BE2C (cell line): ENCODE measurements at regions not wholly inside any gene's neighbourhood (a gene's known extent, or its start where the extent isn't known, plus 50 kb on each side); places are given as distances from the start of the nearest gene placed in this dataset.

ENCODE experiments used
- DNase-seq: peaks from one replicate; pipeline ENCODE4 v3.0.0-alpha.2; 2020
- H3K27me3 ChIP-seq: fragments of 250-450 bp; sonication (Bioruptor Pico); 2 replicates; pipeline ENCODE4 v1.5.1; 2020; ENCODE audit warnings: mild to moderate bottlenecking
- H3K36me3 ChIP-seq: fragments of 250-450 bp; sonication (Bioruptor Pico); 2 replicates; pipeline ENCODE4 v1.5.1; 2020; ENCODE audit warnings: mild to moderate bottlenecking
- H3K4me1 ChIP-seq: fragments of 250-450 bp; sonication (Bioruptor Pico); 2 replicates; pipeline ENCODE4 v1.5.1; 2020
- H3K4me3 ChIP-seq: 2 replicates; pipeline ENCODE4 v1.5.1; 2011; ENCODE audit warnings: low read depth, low read length
- H3K9me3 ChIP-seq: fragments of 250-450 bp; sonication (Bioruptor Pico); 2 replicates; pipeline ENCODE4 v1.5.1; 2020
- CTCF ChIP-seq: IDR thresholded peaks from 2 replicates; pipeline ENCODE4 v1.5.1; 2012; ENCODE audit warnings: mild to moderate bottlenecking, low read depth, low read length

GRCh38 chr1:213605732-213606131 is 382.0 kb upstream of the PROX1 start:
- Histone ChIP-seq H3K4me1 (no peaks in the 10 kb centered on the region), H3K9me3 (no peaks in the 10 kb centered on the region), H3K4me3 (no peak overlapping the region), H3K36me3 (no peaks in the 10 kb centered on the region), H3K27me3 (no peaks in the 10 kb centered on the region)
- DNase-seq = no peak
- TF ChIP-seq CTCF = no peak

- no peak for TF ChIP-seq CTCF
- DNase-seq = no peak
Measured at GRCh38 chr1:213606252-213606820, 381.4 kb upstream of the PROX1 start.

GRCh38 chr1:213613549-213613948 is 374.2 kb upstream of the PROX1 start:
- no peaks in the 10 kb centered on the region for H3K9me3 ChIP-seq
- no peak for TF ChIP-seq CTCF
- no peak overlapping the region for H3K4me3 ChIP-seq
- no peaks in the 10 kb centered on the region for H3K27me3 ChIP-seq
- no peak for DNase-seq
- no peaks in the 10 kb centered on the region for H3K4me1 ChIP-seq
- no peaks in the 10 kb centered on the region for H3K36me3 ChIP-seq

More at GRCh38 chr1:213606252-213606820, 381.4 kb upstream of the PROX1 start:
- H3K36me3 ChIP-seq = no peaks in the 10 kb centered on the region
- H3K27me3 ChIP-seq = no peaks in the 10 kb centered on the region
- H3K9me3 ChIP-seq = no peaks in the 10 kb centered on the region
- no peaks in the 10 kb centered on the region for H3K4me1 ChIP-seq
- H3K4me3 ChIP-seq = no peak overlapping the region

- no peak overlapping the region for H3K4me3 ChIP-seq
- no peak for DNase-seq
- no peaks in the 10 kb centered on the region for H3K27me3 ChIP-seq
- H3K9me3 ChIP-seq = no peaks in the 10 kb centered on the region
- H3K36me3 ChIP-seq = no peaks in the 10 kb centered on the region
- TF ChIP-seq CTCF = no peak
- no peaks in the 10 kb centered on the region for H3K4me1 ChIP-seq
Measured at GRCh38 chr1:213615226-213615916, 372.4 kb upstream of the PROX1 start.

GRCh38 chr1:213617133-213617532 is 370.6 kb upstream of the PROX1 start:
- no peaks in the 10 kb centered on the region for H3K36me3 ChIP-seq
- no peaks in the 10 kb centered on the region for H3K9me3 ChIP-seq
- H3K27me3 ChIP-seq = no peaks in the 10 kb centered on the region
- no peaks in the 10 kb centered on the region for H3K4me1 ChIP-seq
- DNase-seq = no peak
- no peak overlapping the region for H3K4me3 ChIP-seq
- TF ChIP-seq CTCF = no peak

- peaks cover 2% of the 10 kb centered on the region; the same call in 1 of the 2 replicates for H3K4me1 ChIP-seq
- no peak for TF ChIP-seq CTCF
Measured at GRCh38 chr1:213618094-213618493, 369.7 kb upstream of the PROX1 start.

More at GRCh38 chr1:213618094-213618493, 369.7 kb upstream of the PROX1 start:
- Histone ChIP-seq H3K4me3 (no peak overlapping the region), H3K9me3 (no peaks in the 10 kb centered on the region), H3K36me3 (no peaks in the 10 kb centered on the region), H3K27me3 (no peaks in the 10 kb centered on the region)
- DNase-seq = no peak
